HG03196 (cell line): ENCODE measurements at regions not wholly inside any gene's neighbourhood (a gene's known extent, or its start where the extent isn't known, plus 50 kb on each side); places are given as distances from the start of the nearest gene placed in this dataset.
"Not testable (repeated sequence)": the region's sequence is repeated elsewhere in the genome, so short reads cannot be mapped to it uniquely, and the experiment has no call there.

Experiments
- ATAC-seq: cut with Tn5 transposase; IDR thresholded peaks from one replicate; pipeline ENCODE4 v1.9.1; 2021; ENCODE audit not compliant: unreplicated experiment

DNA sequence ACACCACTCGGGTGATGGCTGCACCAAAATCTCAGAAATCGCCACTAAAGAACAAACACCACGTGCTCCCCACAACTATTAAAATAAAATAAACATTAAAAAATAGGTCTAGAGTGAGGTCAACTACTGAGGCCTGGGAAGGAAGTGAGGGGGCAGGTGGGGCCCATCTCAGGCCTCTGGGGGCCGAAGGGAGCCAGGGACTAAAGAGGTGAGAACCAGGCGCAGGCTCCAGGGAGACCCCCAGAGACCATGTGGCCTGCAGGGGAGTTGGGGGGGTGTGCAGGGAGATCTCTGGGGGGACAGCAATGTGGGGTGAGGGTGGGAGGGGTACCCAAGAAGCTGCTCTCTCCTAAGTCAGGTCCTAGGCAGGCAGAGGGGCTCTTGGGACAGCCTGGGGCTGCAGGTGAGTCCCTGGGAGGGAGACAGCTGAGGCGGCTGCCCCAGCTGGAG lies 111.3 kb upstream of the SMURF2 start:
- no peak for ATAC-seq

DNA sequence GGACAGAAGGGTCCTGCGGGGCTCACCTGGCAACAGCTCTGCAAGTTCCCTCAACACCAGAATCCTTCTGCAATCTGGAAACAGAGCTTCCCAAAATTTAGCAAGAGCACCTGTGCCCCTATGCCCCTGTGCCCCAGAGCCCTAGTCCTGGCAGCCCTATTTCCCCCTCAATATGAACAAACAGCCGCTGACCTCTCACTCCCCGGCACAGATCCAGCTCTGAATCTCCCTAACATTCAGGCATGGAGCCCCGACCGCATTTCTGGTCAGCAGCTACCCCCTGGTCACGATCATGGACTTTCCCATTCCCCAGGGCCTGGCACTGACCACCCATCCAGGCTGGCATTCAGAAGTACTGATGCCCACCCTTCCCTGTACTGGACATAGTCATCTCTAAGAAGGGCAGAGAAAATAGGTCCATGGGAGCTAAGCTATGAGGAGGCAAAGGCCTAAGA lies 110.8 kb upstream of the SMURF2 start:
- no peak for ATAC-seq

DNA sequence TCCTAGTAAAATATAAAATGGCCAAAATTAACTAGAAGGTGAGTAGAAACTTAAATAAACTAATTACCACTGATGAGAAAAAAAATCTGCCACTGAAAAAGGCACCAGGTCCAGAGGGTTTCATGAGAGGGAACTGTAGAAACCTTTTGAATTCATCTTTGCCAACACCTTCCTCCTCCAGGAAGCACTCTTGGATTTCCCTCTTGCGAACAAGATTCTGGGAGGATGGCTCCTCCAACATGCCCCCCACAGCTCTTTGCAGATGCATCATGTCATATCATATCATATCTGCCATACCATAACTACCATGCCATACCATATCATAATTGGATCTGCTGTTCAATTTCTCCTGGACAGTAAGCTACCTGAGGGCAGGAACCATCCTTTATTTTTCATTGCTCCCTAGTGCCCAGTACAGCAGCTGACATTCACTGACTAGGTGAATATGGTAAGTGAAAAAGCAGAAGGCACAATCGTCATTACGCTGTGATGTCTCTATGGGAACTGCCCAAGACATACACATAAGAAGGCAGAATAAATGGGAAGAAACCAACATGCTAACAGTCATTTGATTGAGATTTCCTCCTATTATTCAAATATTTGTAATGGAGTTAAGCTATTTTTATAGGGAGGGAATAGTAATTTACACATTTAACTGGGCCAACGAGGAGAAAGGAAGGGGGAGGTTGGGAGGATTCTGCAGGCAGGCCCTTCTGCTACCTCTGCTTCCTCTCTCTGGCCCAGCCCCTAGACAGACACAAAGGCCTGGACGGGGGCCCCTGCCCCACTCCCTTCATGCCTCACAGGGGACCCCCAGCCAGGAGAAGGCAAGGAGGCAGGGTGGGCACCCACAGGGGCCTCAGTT lies 110.1 kb upstream of the SMURF2 start:
- ATAC-seq = no peak

DNA sequence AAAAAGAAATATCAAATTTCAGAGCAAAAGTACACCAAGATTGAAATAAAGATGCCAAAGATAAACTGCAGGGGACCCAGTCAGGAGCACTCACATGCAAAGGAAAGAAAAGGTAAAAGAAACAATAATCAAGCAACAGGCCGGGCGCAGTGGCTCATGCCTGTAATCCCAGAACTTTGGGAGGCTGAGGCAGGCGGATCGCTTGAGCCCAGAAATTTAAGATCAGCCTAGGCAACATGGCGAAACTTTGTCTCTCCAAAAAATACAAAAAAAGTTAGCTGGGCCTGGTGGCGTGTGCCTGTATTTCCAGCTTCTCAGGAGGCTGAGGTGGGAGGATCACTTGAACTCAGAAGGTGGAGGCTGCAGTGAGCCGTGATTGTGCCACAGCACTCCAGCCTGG lies 107.6 kb upstream of the SMURF2 start:
- ATAC-seq = no peak

DNA sequence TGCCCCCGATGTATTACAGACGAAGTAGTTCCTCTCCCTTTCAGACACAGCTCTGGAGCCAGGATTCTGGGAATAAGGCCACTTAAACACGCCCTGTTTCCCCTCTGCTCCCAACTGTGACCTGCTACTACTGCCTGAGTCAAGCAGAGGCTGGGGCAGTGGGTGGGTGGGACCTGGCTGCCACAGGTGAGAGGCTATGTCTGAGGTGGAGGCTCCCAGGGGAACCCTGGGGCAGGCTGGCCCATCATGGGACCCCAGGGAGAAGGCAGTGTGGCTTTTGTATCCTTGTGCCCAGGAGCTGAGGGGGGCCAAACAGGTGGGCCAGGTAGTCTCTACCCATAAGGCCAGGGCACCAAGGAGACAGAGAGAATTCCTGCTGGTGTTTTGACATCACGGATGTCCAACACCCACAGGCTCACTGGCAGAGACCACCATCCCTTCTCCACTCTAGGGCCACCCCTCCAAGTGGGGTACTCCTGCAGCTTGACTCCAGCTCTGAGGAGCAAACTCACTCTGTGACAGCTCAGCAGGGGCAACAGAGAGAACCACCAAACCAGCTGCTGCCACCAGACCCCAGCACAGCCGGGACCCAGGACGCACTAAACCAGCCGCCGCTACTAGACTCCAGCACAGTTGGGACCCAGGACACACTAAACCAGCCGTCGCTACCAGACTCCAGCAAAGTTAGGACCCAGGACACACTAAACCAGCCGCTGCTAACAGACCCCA lies 105.3 kb upstream of the SMURF2 start:
- ATAC-seq = no peak

DNA sequence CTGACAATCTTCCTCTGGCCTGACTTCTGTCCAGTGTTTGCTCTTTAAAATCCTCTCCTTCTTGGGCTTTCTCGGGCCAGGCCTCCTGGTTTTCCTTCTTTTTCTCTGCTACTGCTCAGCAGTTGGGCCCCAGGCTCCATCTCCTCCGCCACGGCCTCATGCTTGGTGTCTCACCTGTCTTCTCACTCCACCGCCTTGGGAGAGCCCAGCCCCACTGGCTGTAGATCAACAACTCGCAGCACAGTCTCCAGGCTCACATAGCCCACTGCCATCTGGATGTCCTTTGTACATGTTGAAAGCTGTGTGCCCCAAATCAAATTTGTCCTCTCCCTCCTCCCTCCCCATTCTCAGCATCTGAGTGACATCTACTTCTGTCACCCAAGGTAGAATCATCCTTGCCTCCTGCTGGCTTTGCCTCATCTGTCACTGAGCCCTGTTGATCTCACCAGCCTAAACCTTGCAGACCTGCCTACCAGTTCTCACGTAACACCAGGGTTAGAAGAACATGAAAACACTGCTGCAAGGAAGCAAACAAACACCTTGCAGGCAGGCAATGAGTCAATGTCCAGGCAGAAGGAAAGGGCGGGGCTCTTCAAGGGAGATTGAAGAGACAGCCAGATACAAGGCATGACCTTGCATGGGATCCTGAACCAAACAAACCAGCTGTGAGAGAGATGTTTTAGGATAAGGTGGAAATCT lies 103.2 kb upstream of the SMURF2 start:
- ATAC-seq = no peak

DNA sequence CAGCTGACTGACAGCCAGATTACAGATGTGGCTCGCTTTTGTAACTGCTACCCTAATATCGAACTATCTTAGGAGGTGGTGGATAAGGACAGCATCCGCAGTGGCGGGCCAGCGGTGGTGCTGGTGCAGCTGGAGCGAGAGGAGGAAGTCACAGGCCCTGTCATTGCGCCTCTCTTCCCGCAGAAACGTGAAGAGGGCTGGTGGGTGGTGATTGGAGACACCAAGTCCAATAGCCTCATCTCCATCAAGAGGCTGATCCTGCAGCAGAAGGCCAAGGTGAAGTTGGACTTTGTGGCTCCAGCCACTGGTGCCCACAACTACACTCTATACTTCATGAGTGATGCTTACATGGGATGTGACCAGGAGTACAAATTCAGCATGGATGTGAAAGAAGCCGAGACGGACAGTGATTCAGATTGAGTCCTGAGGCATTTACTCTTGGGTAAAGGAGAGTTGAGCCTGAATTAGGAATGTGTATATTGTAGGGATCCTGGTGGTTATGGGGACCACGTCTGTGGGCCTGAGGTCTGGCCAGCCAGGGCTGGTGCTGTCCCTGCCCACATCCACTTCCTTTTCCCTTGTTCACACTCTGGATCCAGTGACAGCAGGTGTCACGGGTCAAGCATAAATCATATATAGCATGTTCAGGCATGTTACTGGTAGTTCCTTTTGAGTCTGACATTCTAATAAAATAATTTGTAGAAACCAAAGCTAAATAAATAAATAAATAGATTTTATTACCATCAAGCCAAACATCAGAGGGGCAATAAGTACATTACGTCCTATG lies 89.0 kb upstream of the SMURF2 start:
- no peak for ATAC-seq

DNA sequence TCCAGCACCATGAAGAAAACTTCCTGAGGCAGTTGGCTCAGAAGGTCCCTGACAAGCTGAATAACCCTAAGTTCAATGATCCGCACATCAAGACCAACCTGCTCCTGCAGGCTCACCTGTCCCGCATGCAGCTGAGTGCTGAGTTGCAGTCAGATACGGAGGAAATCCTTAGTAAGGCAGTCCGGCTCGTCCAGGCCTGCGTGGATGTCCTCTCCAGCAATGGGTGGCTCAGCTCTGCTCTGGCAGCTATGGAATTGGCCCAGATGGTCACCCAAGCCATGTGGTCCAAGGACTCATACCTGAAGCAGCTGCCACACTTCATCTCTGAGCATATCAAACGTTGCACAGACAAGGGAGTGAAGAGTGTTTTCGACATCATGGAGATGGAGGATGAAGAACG lies 88.4 kb upstream of the SMURF2 start:
- no peak for ATAC-seq

DNA sequence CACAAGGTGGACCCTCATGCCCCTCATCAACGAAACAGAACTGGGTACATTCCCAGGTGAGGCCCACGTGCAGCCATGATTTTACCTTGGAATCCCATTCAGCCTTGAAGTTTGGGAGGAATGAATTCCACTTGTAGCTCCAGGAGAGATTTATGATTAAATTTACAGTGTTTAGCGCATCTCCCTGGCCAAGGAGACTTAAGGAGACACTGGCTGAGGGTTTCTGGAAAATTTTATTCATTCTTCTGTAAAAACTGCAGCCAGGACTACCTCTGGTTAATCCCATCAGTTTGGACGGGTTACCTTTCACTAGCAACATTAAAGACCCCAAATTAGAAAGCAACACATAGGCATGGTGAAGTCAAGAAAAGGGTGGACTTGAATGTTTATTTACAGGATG lies 87.2 kb upstream of the SMURF2 start:
- no peak for ATAC-seq

DNA sequence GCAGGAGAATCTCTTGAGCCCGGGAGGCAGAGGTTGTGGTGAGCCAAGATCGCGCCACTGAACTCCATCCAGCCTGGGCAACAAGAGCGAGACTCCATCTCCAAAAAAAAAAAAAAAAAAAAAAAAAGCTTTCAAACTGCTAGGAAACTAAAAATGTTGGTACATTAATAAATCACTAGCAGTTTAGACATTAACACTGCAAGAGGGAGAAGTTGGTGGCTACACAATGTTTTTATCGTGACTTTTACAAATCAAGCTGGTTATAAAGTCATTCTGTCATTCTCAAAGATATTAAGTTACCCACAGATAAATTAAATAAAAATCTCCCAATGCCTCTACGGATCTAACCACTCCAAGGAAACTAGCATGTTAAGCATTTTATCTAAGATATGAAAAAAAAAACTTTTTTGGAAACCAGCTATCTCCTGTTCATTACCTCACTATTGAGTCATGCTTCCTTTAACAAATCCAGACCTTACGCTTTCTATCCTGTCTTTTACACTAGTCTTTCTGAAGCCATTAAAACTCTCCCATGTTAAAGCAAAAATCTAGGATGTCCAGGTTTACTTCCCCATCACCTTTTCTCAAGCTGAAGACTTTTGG lies 85.9 kb upstream of the SMURF2 start:
- no peak for ATAC-seq

DNA sequence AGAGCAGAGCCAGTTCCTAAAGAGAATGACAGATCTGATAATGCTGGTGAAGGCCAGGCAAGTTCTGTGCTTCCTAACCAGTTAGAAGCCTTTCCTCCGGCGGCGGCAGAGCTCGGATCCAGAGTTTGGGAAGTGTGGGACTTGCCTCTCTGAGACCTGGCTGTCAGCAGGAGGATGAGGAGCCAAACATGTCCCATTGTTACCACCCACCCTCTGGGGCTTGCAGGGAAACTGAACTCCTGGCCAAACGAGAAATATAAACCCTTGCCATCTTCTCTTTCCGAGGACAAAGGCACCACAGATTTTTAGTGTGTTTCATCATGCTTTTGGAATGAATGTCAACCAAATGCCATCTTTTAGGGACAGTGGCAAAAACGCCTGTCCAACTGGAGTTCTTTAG lies 80.2 kb upstream of the SMURF2 start:
- no peak for ATAC-seq

DNA sequence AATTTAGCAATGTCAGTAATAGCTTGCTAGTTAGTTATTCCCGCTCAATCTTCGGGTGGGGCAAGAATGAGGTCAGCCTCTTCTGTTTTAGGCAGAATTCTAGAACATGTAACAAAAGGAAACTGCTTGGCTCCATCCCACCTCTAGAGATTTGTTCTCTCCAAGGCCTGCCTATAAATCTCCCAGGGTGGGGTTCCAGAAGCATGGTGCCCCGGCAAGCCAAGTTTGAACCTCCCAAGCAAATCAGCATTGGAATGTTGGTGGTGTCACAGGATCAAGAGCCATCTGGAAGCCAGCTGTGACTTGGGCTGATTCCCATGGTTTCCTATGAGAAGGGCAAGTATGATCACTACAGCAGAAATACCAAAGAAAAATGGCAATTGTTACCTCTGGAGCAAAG lies 79.8 kb upstream of the SMURF2 start:
- not testable (repeated sequence) for ATAC-seq

DNA sequence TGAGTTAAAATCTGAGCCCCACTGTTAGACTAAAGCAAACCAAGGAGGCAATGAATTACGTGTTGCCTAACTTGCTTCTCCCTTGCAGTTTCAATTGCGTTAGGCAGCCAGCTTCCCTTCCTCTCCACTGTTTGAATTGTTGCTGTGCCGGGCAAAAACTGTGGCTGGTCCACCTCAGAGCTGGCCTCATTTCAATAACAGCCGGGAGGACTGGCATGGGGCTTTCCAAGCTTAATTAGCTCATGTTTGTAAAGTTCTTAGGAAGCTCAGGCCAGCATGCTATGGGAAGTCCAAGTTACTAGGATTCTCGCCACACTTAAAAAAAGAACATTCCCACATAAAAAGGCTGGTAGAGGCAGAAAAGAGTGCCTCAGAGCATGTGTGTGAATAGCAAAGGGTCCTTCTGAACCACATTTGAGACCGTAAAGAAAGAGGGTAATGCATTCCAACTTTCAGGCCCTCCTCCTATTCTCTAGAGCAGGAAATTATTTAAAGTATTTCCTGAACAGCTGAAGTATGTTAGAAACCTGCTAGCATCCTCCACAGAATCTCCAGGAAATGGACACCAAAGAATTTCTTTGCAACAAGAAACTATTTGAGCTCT lies 79.0 kb upstream of the SMURF2 start:
- ATAC-seq = no peak

DNA sequence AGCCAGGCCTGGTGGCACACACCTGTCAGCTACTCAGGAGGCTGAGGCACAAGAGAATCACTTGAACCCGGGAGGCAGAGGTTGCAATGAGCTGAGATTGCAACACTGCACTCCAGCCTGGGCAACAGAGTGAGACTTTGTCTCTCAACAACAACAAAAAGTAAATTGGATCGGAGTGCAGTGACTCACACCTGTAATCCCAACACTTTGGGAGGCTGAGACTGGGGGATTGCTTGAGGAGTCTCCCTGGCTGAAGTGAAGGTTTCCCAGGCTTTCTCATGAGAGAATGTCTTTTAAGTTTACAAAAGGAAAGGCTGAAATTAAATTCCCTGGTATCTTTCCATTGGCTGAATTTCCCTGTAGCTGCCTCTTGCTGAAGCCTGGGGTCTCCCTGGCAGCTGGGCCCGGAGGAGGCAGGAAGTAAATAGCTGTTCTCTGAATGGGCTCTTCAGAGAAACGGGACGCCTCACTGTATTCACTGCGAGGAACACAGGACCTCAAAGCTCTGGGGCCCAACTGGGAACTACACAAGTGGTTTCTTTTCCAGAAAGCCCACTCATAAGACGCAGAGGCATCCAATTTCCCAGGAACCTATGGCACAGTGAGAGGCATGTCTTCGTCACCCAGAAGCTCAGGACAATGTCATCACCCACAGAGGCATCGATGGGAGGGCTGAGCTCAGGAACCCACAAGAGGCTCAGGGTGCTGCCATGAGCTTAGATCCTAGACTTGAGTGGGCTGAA lies 77.4 kb upstream of the SMURF2 start:
- no peak for ATAC-seq

DNA sequence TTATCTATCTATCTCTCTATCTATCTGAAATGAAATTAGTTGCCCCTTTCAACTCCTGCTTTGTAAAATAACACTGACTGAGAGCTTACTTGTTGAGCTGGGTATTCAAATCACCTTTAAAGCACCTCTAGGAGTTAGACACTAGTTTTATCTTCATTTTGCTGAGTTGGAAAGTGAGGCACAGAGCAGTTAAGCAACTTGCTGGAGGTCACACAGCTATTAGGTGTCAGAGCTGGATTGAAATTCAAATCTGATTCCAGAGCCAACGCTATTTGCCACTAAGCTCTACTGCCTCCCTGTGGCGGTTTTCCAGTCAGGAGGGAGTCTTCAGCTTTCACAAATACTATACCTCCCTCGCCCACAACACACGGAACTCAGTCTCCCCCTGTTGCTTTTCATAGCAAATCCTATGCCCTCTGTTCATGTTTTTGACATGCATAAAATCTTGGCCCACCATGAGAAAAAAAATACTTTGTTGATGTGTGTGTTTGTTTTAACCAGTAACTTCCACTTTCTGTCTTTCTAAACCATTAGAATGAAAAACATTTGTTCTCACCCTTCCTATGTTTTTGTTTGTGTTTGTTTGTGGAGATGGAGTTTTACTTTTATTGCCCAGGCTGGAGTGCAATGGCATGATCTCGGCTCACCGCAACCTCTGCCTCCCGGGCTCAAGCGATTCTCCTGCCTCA lies 74.8 kb upstream of the SMURF2 start:
- no peak for ATAC-seq

DNA sequence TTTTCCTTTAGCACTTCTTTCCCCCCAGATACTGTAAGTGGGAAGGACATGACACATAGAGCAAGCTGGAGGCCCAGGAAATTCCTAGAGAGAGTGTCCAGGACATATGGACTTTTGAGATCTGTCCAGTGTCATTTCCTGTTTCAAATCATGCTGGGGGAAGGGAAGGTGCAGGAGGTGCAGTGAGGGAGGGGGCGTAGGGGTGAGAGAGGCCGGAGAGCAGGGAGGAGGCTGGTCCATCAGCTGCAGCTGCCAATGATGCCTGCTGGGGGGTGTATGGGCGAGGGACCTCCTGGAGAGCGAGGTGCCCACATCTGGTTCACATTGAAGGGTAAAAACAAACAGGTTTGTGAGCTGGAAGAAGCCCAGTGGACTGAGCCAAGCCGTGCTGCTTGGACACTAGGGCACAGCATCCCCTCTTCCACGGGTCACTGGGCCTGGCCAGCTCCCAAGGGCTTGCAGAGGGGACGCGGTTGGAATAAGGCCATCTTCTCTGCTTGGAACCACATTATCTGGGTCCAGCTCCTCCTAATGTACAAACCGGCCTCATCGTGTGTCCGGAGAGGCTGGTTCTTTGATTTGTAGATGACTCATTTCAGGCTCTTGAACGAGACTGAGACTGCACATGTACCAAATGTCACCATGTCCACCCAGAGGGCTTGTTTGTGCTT lies 70.4 kb upstream of the SMURF2 start:
- ATAC-seq = no peak

DNA sequence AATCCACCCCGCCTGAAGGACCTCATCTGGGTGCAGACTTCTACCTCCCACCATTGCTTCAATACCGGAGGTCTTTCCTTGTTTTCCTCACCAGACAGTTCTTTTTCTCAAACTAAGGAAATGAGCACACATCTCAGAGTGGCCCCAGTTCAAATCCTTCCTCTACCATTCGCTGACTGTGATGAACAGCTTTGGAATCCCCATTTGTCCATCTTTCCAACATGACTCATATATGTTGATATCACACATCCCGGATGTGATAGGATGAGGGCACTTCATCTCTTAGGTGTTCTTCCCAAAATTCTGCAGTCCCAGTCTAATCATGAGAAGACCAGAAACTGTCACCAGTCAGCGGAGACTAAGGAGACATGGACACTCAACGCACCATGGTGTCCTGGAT lies 67.9 kb upstream of the SMURF2 start:
- ATAC-seq = not testable (repeated sequence)

DNA sequence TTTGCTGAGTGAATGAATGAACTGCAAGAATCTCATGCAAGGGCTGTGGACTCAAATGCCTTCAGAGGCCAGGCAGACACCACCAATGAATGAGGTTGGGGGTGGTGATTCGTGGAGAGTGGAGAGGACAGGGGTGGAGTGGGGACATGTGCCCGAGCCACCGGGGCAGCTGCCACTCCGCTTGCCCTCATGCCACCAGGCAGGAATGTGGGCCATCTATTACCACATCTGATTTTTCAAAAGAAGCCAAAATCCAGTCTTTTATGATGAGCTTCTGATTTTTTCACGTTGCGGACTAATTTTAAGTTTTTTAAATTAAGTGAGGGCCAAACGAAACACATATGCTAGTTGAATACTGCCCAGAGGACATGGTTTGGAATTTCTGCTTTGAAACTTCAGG lies 67.1 kb upstream of the SMURF2 start:
- ATAC-seq = no peak
